GM23338 (cell line): ENCODE measurements at regions not wholly inside any gene's neighbourhood (a gene's known extent, or its start where the extent isn't known, plus 50 kb on each side); places are given as distances from the start of the nearest gene placed in this dataset.

ENCODE experiments used
- ATAC-seq: fragments of 200-7000 bp; cut with Tn5 transposase; 3 replicates; pipeline ENCODE4 v1.9.1; 2020
- DNase-seq: peaks from one replicate; pipeline ENCODE4 v3.0.0-alpha.2; 2015; ENCODE audit warnings: low spot score
- H2AFZ ChIP-seq: fragments of 200-600 bp; sonication (generic); 2 replicates; pipeline ENCODE4 v1.8.0; 2016; ENCODE audit warnings: antibody characterized with exemption, mild to moderate bottlenecking, moderate library complexity
- H3F3A ChIP-seq: fragments of 200-600 bp; sonication (generic); replicated peaks from 2 replicates; pipeline ENCODE4 v1.8.0; 2017; ENCODE audit warnings: antibody characterized with exemption, mixed run types, low read depth
- H3K27ac ChIP-seq: fragments of 200-600 bp; sonication (generic); 2 replicates; pipeline ENCODE4 v1.6.1; 2016; ENCODE audit warnings: low read depth
- H3K27me3 ChIP-seq: fragments of 200-600 bp; sonication (generic); 2 replicates; pipeline ENCODE4 v1.8.0; 2016; ENCODE audit warnings: mild to moderate bottlenecking, mixed run types, moderate library complexity; ENCODE audit not compliant: insufficient read depth
- H3K36me3 ChIP-seq: fragments of 200-600 bp; sonication (generic); 2 replicates; pipeline ENCODE4 v1.8.0; 2016; ENCODE audit warnings: mild to moderate bottlenecking; ENCODE audit not compliant: insufficient read depth
- H3K4me1 ChIP-seq: fragments of 200-600 bp; sonication (generic); 2 replicates; pipeline ENCODE4 v1.8.0; 2016; ENCODE audit warnings: mild to moderate bottlenecking, moderate library complexity; ENCODE audit not compliant: insufficient read depth
- H3K4me2 ChIP-seq: fragments of 200-600 bp; sonication (generic); 2 replicates; pipeline ENCODE4 v1.7.1; 2017; ENCODE audit warnings: mixed run types
- H3K4me3 ChIP-seq: fragments of 200-600 bp; sonication (generic); 2 replicates; pipeline ENCODE4 v1.6.1; 2016; ENCODE audit warnings: mixed run types
- H3K79me2 ChIP-seq: fragments of 200-600 bp; sonication (generic); replicated peaks from 2 replicates; pipeline ENCODE4 v1.8.0; 2017; ENCODE audit warnings: mild to moderate bottlenecking; ENCODE audit not compliant: insufficient read depth
- H3K9me2 ChIP-seq: fragments of 200-600 bp; sonication (generic); 2 replicates; pipeline ENCODE4 v1.8.0; 2017; ENCODE audit not compliant: insufficient read depth
- H4K20me1 ChIP-seq: fragments of 200-600 bp; sonication (generic); replicated peaks from 2 replicates; pipeline ENCODE4 v1.8.0; 2017; ENCODE audit warnings: mild to moderate bottlenecking; ENCODE audit not compliant: insufficient read depth
- H3K27ac Mint-ChIP-seq: 2 replicates; pipeline ENCODE4 v1.8.0; 2020; ENCODE audit warnings: inconsistent platforms, mild to moderate bottlenecking, moderate library complexity, mixed read lengths
- H3K27me3 Mint-ChIP-seq: 3 replicates; pipeline ENCODE4 v1.8.0; 2022; ENCODE audit warnings: low read depth, mild to moderate bottlenecking, moderate library complexity, mixed read lengths, inconsistent platforms; ENCODE audit not compliant: insufficient read depth, poor library complexity
- H3K36me3 Mint-ChIP-seq: 3 replicates; pipeline ENCODE4 v1.8.0; 2021; ENCODE audit warnings: low read depth, mild to moderate bottlenecking, inconsistent platforms, moderate library complexity, mixed read lengths
- H3K4me1 Mint-ChIP-seq: 3 replicates; pipeline ENCODE4 v1.8.0; 2020; ENCODE audit warnings: mild to moderate bottlenecking, inconsistent platforms, mixed read lengths
- H3K4me3 Mint-ChIP-seq: 3 replicates; pipeline ENCODE4 v1.8.0; 2021; ENCODE audit warnings: moderate library complexity, mild to moderate bottlenecking, inconsistent platforms, mixed read lengths
- H3K9me3 Mint-ChIP-seq: 3 replicates; pipeline ENCODE4 v1.8.0; 2020; ENCODE audit warnings: moderate library complexity, mild to moderate bottlenecking, inconsistent platforms, mixed read lengths
- ETS1 ChIP-seq: IDR thresholded peaks from 2 replicates; pipeline ENCODE4 v1.6.1; 2016; ENCODE audit warnings: antibody characterized with exemption
- NANOG ChIP-seq: IDR thresholded peaks from 2 replicates; pipeline ENCODE4 v1.6.1; 2016; ENCODE audit warnings: antibody characterized with exemption, borderline replicate concordance
- POLR2AphosphoS5 ChIP-seq: IDR thresholded peaks from 2 replicates; pipeline ENCODE4 v1.6.1; 2016; ENCODE audit warnings: antibody characterized with exemption, low read depth
- REST ChIP-seq: IDR thresholded peaks from one replicate; pipeline ENCODE4 v1.6.1; 2018; ENCODE audit warnings: antibody characterized with exemption; ENCODE audit not compliant: unreplicated experiment
- STAT1 ChIP-seq: IDR thresholded peaks from one replicate; pipeline ENCODE4 v1.6.1; 2016; ENCODE audit warnings: antibody characterized with exemption; ENCODE audit not compliant: unreplicated experiment
- ZNF331 ChIP-seq: fragments of 250-450 bp; sonication (Bioruptor Pico); IDR thresholded peaks from 2 replicates; pipeline ENCODE4 v1.5.0; 2020; ENCODE audit warnings: low read depth, mild to moderate bottlenecking, moderate library complexity
- ZNF462 ChIP-seq: fragments of 250-450 bp; sonication (Bioruptor Pico); IDR thresholded peaks from 2 replicates; pipeline ENCODE4 v1.5.0; 2020; ENCODE audit warnings: mild to moderate bottlenecking, moderate library complexity

- Mint-ChIP-seq H3K9me3 (no peaks in the 10 kb centered on the region; the same call in 2 of the 3 replicates), H3K27ac (no peak overlapping the region), H3K36me3 (no peaks in the 10 kb centered on the region), H3K4me3 (no peak overlapping the region), H3K4me1 (no peaks in the 10 kb centered on the region), H3K27me3 (no peaks in the 10 kb centered on the region)
- no peak for TF ChIP-seq STAT1
- TF ChIP-seq NANOG: no peak
- no peak for TF ChIP-seq ZNF331 (CRISPR knock-in tag)
- TF ChIP-seq ZNF462: no peak
- TF ChIP-seq POLR2AphosphoS5: no peak
- TF ChIP-seq ETS1: no peak
- no peak for TF ChIP-seq REST
- no peak for DNase-seq
- no peak overlapping the region for H3K27ac ChIP-seq
- no peak overlapping the region for H3K4me3 ChIP-seq
- no peaks in the 10 kb centered on the region for H3K79me2 ChIP-seq
- no peak for ATAC-seq
- H3K4me1 ChIP-seq: no peaks in the 10 kb centered on the region
- no peaks in the 10 kb centered on the region for H3F3A ChIP-seq
- H3K27me3 ChIP-seq: no peaks in the 10 kb centered on the region
- H3K4me2 ChIP-seq: no peak overlapping the region
- H3K9me2 ChIP-seq: peaks cover 6% of the 10 kb centered on the region; the same call in 1 of the 2 replicates
- no peaks in the 10 kb centered on the region for H4K20me1 ChIP-seq
- no peak overlapping the region for H2AFZ ChIP-seq
- no peaks in the 10 kb centered on the region for H3K36me3 ChIP-seq
Observed at GRCh38 chr12:115121053-115121452, 437.1 kb upstream of the TBX3 start.
